Lung (tissue), 11 donors: ENCODE measurements at regions not wholly inside any gene's neighbourhood (a gene's known extent, or its start where the extent isn't known, plus 50 kb on each side); places are given as distances from the start of the nearest gene placed in this dataset.

Experiments
- ATAC-seq: fragments of 200-7000 bp; cut with Tn5 transposase; one replicate; pipeline ENCODE4 v1.9.1; 2020; ENCODE audit warnings: moderate number of reproducible peaks; ENCODE audit not compliant: insufficient read depth, low FRiP score
- DNase-seq, 3 donors: peaks; one replicate each; pipeline ENCODE4 v3.0.0-alpha.2; 2013 to 2017
- H3K27ac ChIP-seq, 2 donors: one replicate each; pipeline ENCODE4 v1.5.1; 2013; ENCODE audit warnings: mild to moderate bottlenecking in 2 of 2, moderate library complexity in 2 of 2, control low read depth in 1 of 2, inconsistent platforms in 1 of 2, low read depth in 1 of 2, low read length in 1 of 2
- H3K27me3 ChIP-seq, 3 donors: one replicate each; pipeline ENCODE4 v1.5.1; 2013; ENCODE audit warnings: low read length in 2 of 3; ENCODE audit not compliant: control insufficient read depth in 3 of 3, insufficient read depth in 3 of 3
- H3K36me3 ChIP-seq, 4 donors: one replicate each; pipeline ENCODE4 v1.5.1; 2013; ENCODE audit warnings: low read length in 4 of 4, mild to moderate bottlenecking in 1 of 4, moderate library complexity in 1 of 4; ENCODE audit not compliant: control insufficient read depth in 4 of 4, insufficient read depth in 4 of 4
- H3K4me1 ChIP-seq, 5 donors: one replicate each; pipeline ENCODE4 v1.5.1; 2013; ENCODE audit warnings: low read length in 5 of 5, mild to moderate bottlenecking in 2 of 5, moderate library complexity in 1 of 5; ENCODE audit not compliant: control insufficient read depth in 5 of 5, insufficient read depth in 5 of 5
- H3K4me3 ChIP-seq: one replicate; pipeline ENCODE4 v1.5.1; 2013; ENCODE audit warnings: mild to moderate bottlenecking, control low read depth, moderate library complexity
- H3K9ac ChIP-seq, 2 donors: one replicate each; pipeline ENCODE4 v1.5.1; 2013; ENCODE audit warnings: low read length in 2 of 2, control low read depth in 1 of 2; ENCODE audit not compliant: insufficient read depth in 1 of 2
- H3K9me3 ChIP-seq, 4 donors: one replicate each; pipeline ENCODE4 v1.5.1; 2013; ENCODE audit warnings: low read length in 3 of 4, mild to moderate bottlenecking in 1 of 4, moderate library complexity in 1 of 4; ENCODE audit not compliant: control insufficient read depth in 4 of 4, insufficient read depth in 3 of 4
- CTCF ChIP-seq: IDR thresholded peaks from 2 replicates; pipeline ENCODE4 v1.5.1; 2012; ENCODE audit warnings: mild to moderate bottlenecking; ENCODE audit errors: control extremely low read depth, extremely low read depth
- WGBS, 2 donors: extraction: QIAGEN DNeasy Blood & Tissue Kit; methylation state at CpG; one replicate each; pipeline ENCODE4 v1.1.7; 2013; 5-methylcytosine and 5-hydroxymethylcytosine counted together
- donor health status: control.
- donor health status: control.
- donor health status: Bipolar disorder and iron deficiency.
- donor health status: healthy.
- donor health status: DM: yes; HTN: yes; CAD: no.

- Histone ChIP-seq H3K4me3 (no peak overlapping the region), H3K27ac (no peak overlapping the region), H3K4me1 (no peaks in the 10 kb centered on the region), H3K27me3 (no peaks in the 10 kb centered on the region), H3K9me3 (peaks cover 0 to 3% (median under 1%) of the 10 kb centered on the region in 4 donors), H3K36me3 (no peaks in the 10 kb centered on the region), H3K9ac (no peak overlapping the region)
- ATAC-seq (no peak), DNase-seq (peak in 1 of 3 donors; percentile 6)
- no peak for TF ChIP-seq CTCF
- WGBS, 2 donors, result 68 to 89% methylated on average over 3 of the region's 3 CpGs
Measured at GRCh38 chr3:6542795-6543194, 318.1 kb upstream of the GRM7 start.

- Histone ChIP-seq H3K4me3 (no peak overlapping the region), H3K27ac (no peak overlapping the region), H3K36me3 (no peaks in the 10 kb centered on the region), H3K9me3 (peaks cover 0 to 11% (median 6%) of the 10 kb centered on the region in 4 donors), H3K9ac (no peak overlapping the region), H3K4me1 (no peaks in the 10 kb centered on the region), H3K27me3 (no peaks in the 10 kb centered on the region)
- no peak for TF ChIP-seq CTCF
- DNase-seq (no peak), ATAC-seq (no peak)
- WGBS, 2 donors, result 81 to 84% methylated on average over 4 of the region's 4 CpGs
Measured at GRCh38 chr3:6549296-6549695, 311.6 kb upstream of the GRM7 start.

- ATAC-seq (no peak), DNase-seq (no peak)
- no peak for TF ChIP-seq CTCF
- 71 to 89% methylated on average over 2 of the region's 2 CpGs for WGBS, 2 donors
- no peak overlapping the region for H3K27ac ChIP-seq
- no peaks in the 10 kb centered on the region for H3K36me3 ChIP-seq
- H3K9me3 ChIP-seq, result peaks cover 0 to 11% (median 6%) of the 10 kb centered on the region in 4 donors
- no peak overlapping the region for H3K9ac ChIP-seq
- H3K27me3 ChIP-seq, result no peaks in the 10 kb centered on the region
- H3K4me3 ChIP-seq, result no peak overlapping the region
- no peaks in the 10 kb centered on the region for H3K4me1 ChIP-seq
Measured at GRCh38 chr3:6551165-6551564, 309.8 kb upstream of the GRM7 start.

GRCh38 chr3:6560259-6560658 lies 300.7 kb upstream of the GRM7 start:
- no peaks in the 10 kb centered on the region for H3K9me3 ChIP-seq
- H3K4me1 ChIP-seq, result no peaks in the 10 kb centered on the region
- H3K4me3 ChIP-seq, result no peak overlapping the region
- no peak overlapping the region for H3K9ac ChIP-seq
- DNase-seq (no peak), ATAC-seq (no peak)
- no peaks in the 10 kb centered on the region for H3K36me3 ChIP-seq
- no peak overlapping the region for H3K27ac ChIP-seq
- TF ChIP-seq CTCF, result no peak
- H3K27me3 ChIP-seq, result no peaks in the 10 kb centered on the region
- WGBS, 2 donors, result 90 to 93% methylated on average over 6 of the region's 6 CpGs
